Fibroblast of skin of right biceps (primary cell): ENCODE measurements at regions not wholly inside any gene's neighbourhood (a gene's known extent, or its start where the extent isn't known, plus 50 kb on each side); places are given as distances from the start of the nearest gene placed in this dataset.
"Not testable (repeated sequence)": the region's sequence is repeated elsewhere in the genome, so short reads cannot be mapped to it uniquely, and the experiment has no call there.

Experiments
- DNase-seq: peaks from one replicate; pipeline ENCODE4 v3.0.0-alpha.2; 2013

DNA sequence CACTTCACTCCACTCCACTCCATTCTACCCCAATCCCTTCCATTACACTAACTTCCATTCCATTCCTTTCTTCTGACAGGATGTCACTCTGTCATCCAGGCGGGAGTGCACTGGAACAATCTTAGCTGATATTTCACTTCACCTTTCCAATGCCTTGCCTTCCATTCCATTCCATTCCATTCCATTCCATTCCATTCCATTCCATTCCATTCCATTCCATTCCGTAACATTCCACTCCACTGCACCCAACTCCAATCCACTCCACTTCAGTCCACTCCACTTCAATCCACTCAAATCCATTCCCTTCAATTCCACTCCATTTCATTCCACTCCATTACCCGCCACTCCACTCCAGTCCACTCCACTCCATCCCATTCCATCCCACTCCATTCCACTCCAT, 1099.4 kb downstream of the TSPY10 start:
- DNase-seq = peak; percentile 70

DNA sequence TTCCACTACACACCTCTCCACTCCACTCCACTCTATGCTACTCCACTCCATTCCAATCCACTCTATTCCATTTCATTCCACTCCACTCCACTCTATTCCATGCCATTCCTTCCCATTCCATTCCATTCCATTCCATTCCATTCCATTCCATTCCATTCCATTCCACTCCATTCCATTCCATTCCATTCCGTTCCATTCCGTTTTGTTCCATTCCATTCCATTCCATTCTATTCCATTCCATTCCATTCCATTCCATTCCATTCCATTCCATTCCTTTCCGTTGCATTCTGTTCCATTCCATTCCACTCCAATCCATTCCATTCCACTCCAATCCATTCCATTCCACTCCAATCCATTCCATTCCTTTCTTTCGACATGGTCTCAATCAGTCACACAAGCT, 1121.1 kb downstream of the TSPY10 start:
- not testable (repeated sequence) for DNase-seq

DNA sequence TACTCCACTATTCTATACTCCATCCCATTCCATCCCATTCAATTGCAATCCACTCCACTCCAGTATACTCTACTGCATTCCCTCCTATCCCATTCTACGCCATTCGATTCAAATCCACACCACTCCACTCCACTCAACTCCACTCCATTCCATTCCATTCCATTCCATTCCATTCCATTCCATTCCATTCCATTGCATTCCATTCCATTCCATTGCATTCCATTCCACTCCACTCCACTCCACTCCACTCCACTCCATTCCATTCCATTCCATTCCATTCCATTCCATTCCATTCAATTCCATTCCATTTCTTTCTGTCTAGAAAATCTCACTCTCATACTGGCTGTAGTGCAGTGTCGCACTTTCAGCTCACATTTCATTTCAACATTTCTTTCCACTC, 1129.4 kb downstream of the TSPY10 start:
- DNase-seq = not testable (repeated sequence)

DNA sequence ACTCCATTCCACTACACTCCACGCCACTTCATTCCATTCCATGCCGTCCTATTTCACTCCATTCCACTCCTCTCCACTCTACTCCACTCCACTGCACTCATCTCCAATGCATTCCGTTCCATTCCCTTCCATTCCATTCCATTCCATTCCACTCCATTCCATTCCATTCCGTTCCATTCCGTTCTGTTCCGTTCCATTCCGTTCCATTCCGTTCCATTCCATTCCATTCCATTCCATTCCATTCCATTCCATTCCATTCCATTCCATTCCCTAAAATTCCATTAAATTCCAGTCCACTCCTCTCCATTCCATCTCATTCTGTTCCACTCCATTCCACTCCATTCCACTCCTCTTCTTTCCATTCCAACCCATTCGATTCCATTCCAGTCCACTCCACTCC, 1139.1 kb downstream of the TSPY10 start:
- DNase-seq = no peak

DNA sequence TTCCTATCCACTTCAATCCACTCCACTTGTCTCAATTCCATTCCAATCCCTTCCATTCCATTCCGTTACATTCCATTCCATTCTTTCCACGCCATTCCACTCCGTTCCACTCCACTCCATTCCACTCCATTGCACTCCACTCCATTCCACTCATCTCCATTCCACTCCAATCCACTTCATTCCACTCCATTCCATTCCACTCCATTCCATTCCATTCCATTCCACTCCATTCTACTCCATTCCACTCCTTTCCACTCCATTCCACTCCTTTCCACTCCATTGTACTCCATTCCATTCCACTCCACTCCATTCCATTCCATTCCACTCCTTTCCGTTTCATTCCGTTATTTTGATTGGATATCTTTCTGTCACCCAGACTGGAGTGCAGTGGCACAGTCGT, 1158.7 kb downstream of the TSPY10 start:
- DNase-seq = no peak
